A549 (cell line): ENCODE measurements at regions not wholly inside any gene's neighbourhood (a gene's known extent, or its start where the extent isn't known, plus 50 kb on each side); places are given as distances from the start of the nearest gene placed in this dataset.

Experiments
- ATAC-seq, 2 experiments: fragments of 200-7000 bp in 1 of 2; fragments of >200 bp in 1 of 2; cut with Nextera tagmentation in 1 of 2; cut with Tn5 transposase in 1 of 2; 3 replicates each; pipeline versions ENCODE4 v1.8.0 to v1.9.1; 2018 to 2020; ENCODE audit warnings: mild to moderate bottlenecking in 1 of 2, moderate library complexity in 1 of 2
- CTCF ChIA-PET: fragments of 300-600 bp; sonication (Branson Sonifier 250); formaldehyde crosslinking; extraction: SDS; loops from one replicate; lab custom pipeline; 2021; ENCODE audit warnings: antibody characterized with exemption, inconsistent platforms; lab: Yijun Ruan, JAX
- POLR2A ChIA-PET: fragments of 350-600 bp; formaldehyde crosslinking; extraction: SDS; loops from one replicate; lab custom pipeline; 2021; ENCODE audit warnings: antibody characterized with exemption, inconsistent platforms; lab: Yijun Ruan, JAX
- DNase-seq, 2 experiments: peaks; one replicate each; pipeline versions ENCODE4 v3.0.0 to v3.0.0-alpha.2; 2011 to 2016; ENCODE audit warnings: low read depth in 1 of 2, low spot score in 1 of 2
- FAIRE-seq: peaks from 2 replicates; lab custom pipeline; 2011; peaks lifted over from hg19 to GRCh38; lab: Jason Lieb, UNC
- H3K27ac ChIP-seq, 2 experiments: fragments of >200 bp; sonication (Bioruptor Twin); formaldehyde crosslinking; 3 replicates each; pipeline ENCODE4 v1.5.1; 2016 to 2017
- H3K4me1 ChIP-seq: fragments of >200 bp; sonication (Bioruptor Twin); formaldehyde crosslinking; 3 replicates; pipeline ENCODE4 v1.6.1; 2016
- H3K4me2 ChIP-seq: fragments of >200 bp; sonication (Bioruptor Twin); formaldehyde crosslinking; 3 replicates; pipeline ENCODE4 v1.6.1; 2016
- H3K4me3 ChIP-seq: fragments of >200 bp; sonication (Bioruptor Twin); formaldehyde crosslinking; 3 replicates; pipeline ENCODE4 v1.5.1; 2016
- H3K9me3 ChIP-seq: fragments of >200 bp; sonication (Bioruptor Twin); formaldehyde crosslinking; 3 replicates; pipeline ENCODE4 v1.6.1; 2016
- BHLHE40 ChIP-seq: IDR thresholded peaks from 2 replicates; pipeline ENCODE4 v1.6.1; 2012; ENCODE audit warnings: low read depth, low read length, inconsistent platforms
- CEBPB ChIP-seq, 2 experiments: fragments of >200 bp in 1 of 2; sonication (Bioruptor Twin) in 1 of 2; formaldehyde crosslinking in 1 of 2; IDR thresholded peaks; 2 replicates each; pipeline ENCODE4 v1.6.1; 2012 to 2016
- CHD2 ChIP-seq: fragments of 150-350 bp; IDR thresholded peaks from 2 replicates; pipeline ENCODE4 v1.6.1; 2014; ENCODE audit warnings: low read length; ENCODE audit not compliant: partially characterized antibody
- EP300 ChIP-seq, 2 experiments: fragments of >200 bp; sonication (Bioruptor Twin); formaldehyde crosslinking; IDR thresholded peaks; 2 replicates in 1 of 2; 3 replicates in 1 of 2; pipeline ENCODE4 v1.6.1; 2016 to 2017
- FOSB ChIP-seq: fragments of 250-450 bp; sonication (Bioruptor Pico); IDR thresholded peaks from 2 replicates; pipeline ENCODE4 v1.5.0; 2020; ENCODE audit warnings: mild to moderate bottlenecking, moderate library complexity
- FOSL2 ChIP-seq, 2 experiments: fragments of 450-650 bp in 1 of 2; fragments of >200 bp in 1 of 2; sonication (Bioruptor Twin) in 1 of 2; formaldehyde crosslinking; IDR thresholded peaks; 2 replicates each; pipeline versions ENCODE4 v1.5.0 to v1.6.1; 2016 to 2020; ENCODE audit warnings: mild to moderate bottlenecking in 1 of 2, moderate library complexity in 1 of 2
- FOXS1 ChIP-seq: fragments of 250-450 bp; sonication (Bioruptor Pico); IDR thresholded peaks from 2 replicates; pipeline ENCODE4 v1.5.0; 2020; ENCODE audit warnings: mild to moderate bottlenecking, moderate library complexity
- HOXA7 ChIP-seq: fragments of 250-450 bp; sonication (Bioruptor Pico); IDR thresholded peaks from 2 replicates; pipeline ENCODE4 v1.5.0; 2020; ENCODE audit warnings: mild to moderate bottlenecking, moderate library complexity
- JUN ChIP-seq, 2 experiments: fragments of >200 bp; sonication (Bioruptor Twin); formaldehyde crosslinking; IDR thresholded peaks; 2 replicates in 1 of 2; 3 replicates in 1 of 2; pipeline ENCODE4 v1.6.1; 2016 to 2017
- JUNB ChIP-seq: fragments of >200 bp; sonication (Bioruptor Twin); formaldehyde crosslinking; IDR thresholded peaks from 2 replicates; pipeline ENCODE4 v1.6.1; 2016
- KDM1A ChIP-seq: fragments of 200-600 bp; sonication (generic); IDR thresholded peaks from 2 replicates; pipeline ENCODE4 v1.6.1; 2016; ENCODE audit warnings: low read depth, mild to moderate bottlenecking
- MAFK ChIP-seq: fragments of 450-650 bp; IDR thresholded peaks from 2 replicates; pipeline ENCODE4 v1.6.1; 2014; ENCODE audit not compliant: partially characterized antibody
- MAX ChIP-seq: IDR thresholded peaks from 2 replicates; pipeline ENCODE4 v1.6.1; 2012
- NPAS2 ChIP-seq: fragments of 250-450 bp; sonication (Bioruptor Pico); IDR thresholded peaks from 2 replicates; pipeline ENCODE4 v1.8.0; 2022; ENCODE audit warnings: mild to moderate bottlenecking, moderate library complexity, borderline replicate concordance
- NR3C1 ChIP-seq: fragments of >200 bp; sonication (Bioruptor Twin); formaldehyde crosslinking; IDR thresholded peaks from 3 replicates; pipeline ENCODE4 v1.6.1; 2017
- PHF8 ChIP-seq: fragments of 200-600 bp; sonication (generic); IDR thresholded peaks from 2 replicates; pipeline ENCODE4 v1.6.1; 2016; ENCODE audit warnings: low read depth, mild to moderate bottlenecking, antibody characterized with exemption, moderate library complexity, borderline replicate concordance
- POLR2AphosphoS2 ChIP-seq: conservative IDR thresholded peaks from 2 replicates; pipeline ENCODE4 v1.6.1; 2012; ENCODE audit warnings: low read length, improper control_type of control experiment, inconsistent platforms
- RCOR1 ChIP-seq: fragments of 150-350 bp; IDR thresholded peaks from 2 replicates; pipeline ENCODE4 v1.6.1; 2014; ENCODE audit warnings: antibody characterized with exemption, low read length, low read depth
- RNF2 ChIP-seq: fragments of 200-600 bp; sonication (generic); IDR thresholded peaks from 2 replicates; pipeline ENCODE4 v1.6.1; 2016; ENCODE audit warnings: low read depth, mild to moderate bottlenecking, antibody characterized with exemption, moderate library complexity, borderline replicate concordance
- TP53 ChIP-seq: fragments of 250-450 bp; sonication (Bioruptor Pico); IDR thresholded peaks from 2 replicates; pipeline ENCODE4 v1.5.0; 2021; ENCODE audit warnings: mild to moderate bottlenecking, moderate library complexity
- ZFP36 ChIP-seq: fragments of 450-650 bp; IDR thresholded peaks from 2 replicates; pipeline ENCODE4 v1.6.1; 2014; ENCODE audit warnings: borderline replicate concordance; ENCODE audit not compliant: partially characterized antibody
- WGBS: methylation state at CpG from one replicate; pipeline ENCODE4 v1.1.6; 2017; ENCODE audit errors: missing lambda C conversion rate; 5-methylcytosine and 5-hydroxymethylcytosine counted together
- TF ChIP-seq, protein P1 (sequence below): fragments of >200 bp; sonication (Bioruptor Twin); formaldehyde crosslinking; IDR thresholded peaks from 3 replicates; pipeline ENCODE4 v1.5.1; 2016

- DNase-seq, result no peak
- CTCF ChIA-PET, result no interaction called here
- FAIRE-seq, result no peak
- H3K27ac ChIP-seq, result no peak overlapping the region; a peak in 1 of 6 replicates
- H3K4me3 ChIP-seq, result no peak overlapping the region
- H3K4me1 ChIP-seq, result peaks cover 15% of the 10 kb centered on the region
- TF ChIP-seq MAX, result no peak
- no peak for TF ChIP-seq CEBPB (IDR thresholded peaks at IDR 0.05)
- TF ChIP-seq CHD2, result no peak
- TF ChIP-seq EP300 (IDR thresholded peaks at IDR 0.05), result no peak
- no peak for TF ChIP-seq KDM1A
- TF ChIP-seq, all 56 proteins: peak for 0
- Histone ChIP-seq H3K9me3 (peaks cover 4% of the 10 kb centered on the region; the same call in 1 of the 3 replicates), H3K4me2 (no peak overlapping the region)
- WGBS, result 78% methylated on average over 5 of the region's 5 CpGs
- POLR2A ChIA-PET, result no interaction called here
- ATAC-seq, result no peak
Observed at GRCh38 chr2:215668378-215668775, 232.5 kb upstream of the FN1 start.

- Histone ChIP-seq H3K4me1 (peaks cover 15% of the 10 kb centered on the region), H3K4me2 (no peak overlapping the region), H3K27ac (peak overlapping the region in 1 of 2 experiments; percentile 7; a peak in 1 of 6 replicates), H3K4me3 (no peak overlapping the region), H3K9me3 (peaks cover 3% of the 10 kb centered on the region; the same call in 1 of the 3 replicates)
- ChIA-PET CTCF (no interaction called here), POLR2A (no interaction called here)
- ATAC-seq (no peak), FAIRE-seq (no peak), DNase-seq (no peak)
- WGBS, result 82% methylated on average over 10 of the region's 10 CpGs
- TF ChIP-seq MAFK, result peak; percentile 24
- TF ChIP-seq RCOR1, result no peak
Observed at GRCh38 chr2:215667585-215668377, 231.9 kb upstream of the FN1 start.

- POLR2A ChIA-PET, result no interaction called here
- Histone ChIP-seq H3K4me3 (no peak overlapping the region), H3K4me2 (peak overlapping the region; percentile 40), H3K4me1 (peaks cover 15% of the 10 kb centered on the region), H3K27ac (peak overlapping the region; percentile 53 to 71), H3K9me3 (no peaks in the 10 kb centered on the region)
- TF ChIP-seq FOSL2 (IDR thresholded peaks at IDR 0.05) (peak; percentile 39; the same call in 1 of the 2 replicates), FOSL2 (CRISPR knock-in tag; IDR thresholded peaks at IDR 0.05) (peak; percentile 77), FOXS1 (CRISPR knock-in tag) (no peak), ZFP36 (no peak), JUNB (peak; percentile 28; the same call in 1 of the 2 replicates), CHD2 (no peak), FOSB (CRISPR knock-in tag) (no peak)
- TF ChIP-seq, protein P1, sequence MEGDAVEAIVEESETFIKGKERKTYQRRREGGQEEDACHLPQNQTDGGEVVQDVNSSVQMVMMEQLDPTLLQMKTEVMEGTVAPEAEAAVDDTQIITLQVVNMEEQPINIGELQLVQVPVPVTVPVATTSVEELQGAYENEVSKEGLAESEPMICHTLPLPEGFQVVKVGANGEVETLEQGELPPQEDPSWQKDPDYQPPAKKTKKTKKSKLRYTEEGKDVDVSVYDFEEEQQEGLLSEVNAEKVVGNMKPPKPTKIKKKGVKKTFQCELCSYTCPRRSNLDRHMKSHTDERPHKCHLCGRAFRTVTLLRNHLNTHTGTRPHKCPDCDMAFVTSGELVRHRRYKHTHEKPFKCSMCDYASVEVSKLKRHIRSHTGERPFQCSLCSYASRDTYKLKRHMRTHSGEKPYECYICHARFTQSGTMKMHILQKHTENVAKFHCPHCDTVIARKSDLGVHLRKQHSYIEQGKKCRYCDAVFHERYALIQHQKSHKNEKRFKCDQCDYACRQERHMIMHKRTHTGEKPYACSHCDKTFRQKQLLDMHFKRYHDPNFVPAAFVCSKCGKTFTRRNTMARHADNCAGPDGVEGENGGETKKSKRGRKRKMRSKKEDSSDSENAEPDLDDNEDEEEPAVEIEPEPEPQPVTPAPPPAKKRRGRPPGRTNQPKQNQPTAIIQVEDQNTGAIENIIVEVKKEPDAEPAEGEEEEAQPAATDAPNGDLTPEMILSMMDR, result no peak
- CTCF ChIA-PET, result interaction anchor here (1.2 kb wide), 1 partner anchor 167 kb away, joined by 4 read pairs; no protein-coding TSS in a partner anchor
- WGBS, result 57% methylated on average over 3 of the region's 3 CpGs
- DNase-seq (peak; percentile 51 to 63), FAIRE-seq (no peak), ATAC-seq (peak; percentile 56 to 79; a peak in 4 of 6 replicates)
Observed at GRCh38 chr2:215664847-215665525, 229.1 kb upstream of the FN1 start.

DNA sequence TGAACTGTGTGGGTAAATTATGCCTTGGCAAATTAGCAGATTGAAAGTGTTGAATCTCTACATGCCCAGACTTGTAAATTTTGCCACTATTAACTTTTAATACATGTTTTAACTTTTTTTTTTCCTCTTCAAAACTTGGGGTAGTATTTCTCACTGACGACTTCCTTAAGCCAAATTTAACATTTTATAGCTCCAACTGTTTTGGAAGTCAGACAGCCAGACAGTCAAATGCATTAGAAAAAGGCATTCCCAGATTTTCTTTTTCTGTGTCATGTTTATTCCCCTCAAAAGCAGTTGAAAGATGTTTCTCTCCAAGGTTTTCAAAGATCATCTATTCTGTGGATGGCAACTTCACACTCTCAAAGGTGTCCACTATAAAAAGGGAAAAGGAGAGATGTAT, 226.8 kb upstream of the FN1 start:
- ChIA-PET POLR2A (no interaction called here), CTCF (no interaction called here)
- Histone ChIP-seq H3K4me1 (peaks cover 24% of the 10 kb centered on the region), H3K4me2 (no peak overlapping the region), H3K4me3 (no peak overlapping the region), H3K9me3 (no peaks in the 10 kb centered on the region), H3K27ac (peak overlapping the region in 1 of 2 experiments; percentile 29; a peak in 2 of 6 replicates)
- TF ChIP-seq MAX (no peak), RCOR1 (no peak), CEBPB (IDR thresholded peaks at IDR 0.05) (no peak), NPAS2 (CRISPR knock-in tag) (no peak), JUN (IDR thresholded peaks at IDR 0.05) (no peak), TP53 (CRISPR knock-in tag) (no peak), BHLHE40 (no peak), HOXA7 (CRISPR knock-in tag) (no peak), JUNB (no peak), RNF2 (no peak), POLR2AphosphoS2 (no peak), NR3C1 (no peak), PHF8 (no peak)
- no peak for FAIRE-seq
- no peak for DNase-seq
- 64% methylated on average over 1 of the region's 1 CpG for WGBS
- ATAC-seq, result no peak
